HG03175 (cell line): ENCODE measurements at regions not wholly inside any gene's neighbourhood (a gene's known extent, or its start where the extent isn't known, plus 50 kb on each side); places are given as distances from the start of the nearest gene placed in this dataset.

Experiments
- ATAC-seq: cut with Tn5 transposase; IDR thresholded peaks from one replicate; pipeline ENCODE4 v1.9.1; 2021; ENCODE audit warnings: mild to moderate bottlenecking, moderate library complexity; ENCODE audit not compliant: unreplicated experiment

DNA sequence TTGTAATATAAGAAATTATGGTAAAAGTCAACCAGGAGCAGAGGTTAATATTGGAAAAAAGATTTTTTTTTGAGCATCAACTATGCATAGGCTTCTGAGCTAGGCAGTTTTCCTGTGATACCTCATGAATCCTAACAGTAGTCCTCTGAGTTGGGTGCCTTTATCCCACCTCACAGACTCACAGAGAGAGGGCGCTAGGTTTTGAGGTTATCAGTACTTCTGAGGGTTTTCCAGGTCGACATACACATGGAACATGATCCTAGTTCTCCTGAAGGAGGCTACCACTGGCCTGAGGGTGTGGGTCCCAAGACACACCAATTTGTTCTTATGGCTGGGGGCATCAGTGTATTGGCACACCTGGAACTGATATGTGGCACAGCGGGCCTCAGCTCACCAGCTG is 358.8 kb upstream of the JAG1 start:
- no peak for ATAC-seq

DNA sequence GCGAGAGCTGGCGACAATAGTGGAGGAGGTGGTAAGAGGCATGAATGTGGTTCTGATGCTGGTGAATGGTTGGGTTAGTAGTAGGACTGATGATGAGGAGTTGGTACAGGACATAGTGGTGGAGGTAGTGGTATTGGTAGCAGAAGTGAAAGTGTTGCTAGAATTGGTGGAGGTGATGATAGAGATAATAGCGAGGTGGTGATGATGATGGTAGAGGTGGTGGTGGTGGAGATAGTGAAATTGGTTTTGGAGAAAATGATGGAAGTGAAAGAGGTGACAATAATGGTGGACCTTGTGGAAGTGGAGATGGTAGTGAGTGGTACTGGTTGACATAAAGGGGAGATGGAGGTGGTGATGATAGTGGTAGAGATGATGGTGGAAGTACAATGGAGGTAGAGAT is 360.2 kb upstream of the JAG1 start:
- no peak for ATAC-seq

DNA sequence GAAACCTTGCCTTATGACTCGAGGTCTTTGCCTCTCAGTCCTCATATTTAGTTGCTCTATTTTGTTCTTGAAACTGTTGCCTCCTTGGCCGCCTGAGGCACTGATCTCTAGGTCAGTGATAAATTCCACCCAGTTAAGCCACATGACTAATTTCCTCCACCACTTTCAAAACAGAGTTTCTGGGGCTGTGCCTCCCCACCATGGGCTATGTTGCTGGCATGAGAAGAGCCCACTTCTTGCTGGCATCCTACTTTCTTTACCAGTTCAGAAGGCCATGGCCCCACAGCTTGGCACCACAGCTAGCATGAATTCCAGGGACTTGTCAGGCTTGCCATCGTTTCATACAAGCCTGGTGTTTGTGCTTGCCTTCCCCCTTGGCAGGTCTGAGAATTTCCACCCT is 361.4 kb upstream of the JAG1 start:
- ATAC-seq: no peak

DNA sequence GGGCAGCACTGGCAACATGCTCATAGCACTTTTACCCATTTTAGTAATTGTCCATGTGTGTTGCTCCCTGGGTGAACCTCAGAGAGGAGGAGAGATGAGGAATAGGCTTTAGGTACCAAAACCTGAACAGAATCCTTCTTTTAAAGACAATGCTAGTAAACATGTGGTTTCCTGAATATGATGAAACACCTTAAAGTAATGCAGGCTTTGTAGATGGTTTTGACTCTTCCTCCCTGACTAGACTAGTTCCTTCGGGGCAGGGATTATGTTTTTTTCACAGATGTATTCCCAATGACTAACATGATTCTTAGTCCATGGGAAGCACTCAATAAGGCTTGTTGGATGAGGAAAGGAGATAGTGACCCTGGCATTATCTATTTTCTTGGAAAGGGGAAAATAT is 367.6 kb upstream of the JAG1 start:
- no peak for ATAC-seq

DNA sequence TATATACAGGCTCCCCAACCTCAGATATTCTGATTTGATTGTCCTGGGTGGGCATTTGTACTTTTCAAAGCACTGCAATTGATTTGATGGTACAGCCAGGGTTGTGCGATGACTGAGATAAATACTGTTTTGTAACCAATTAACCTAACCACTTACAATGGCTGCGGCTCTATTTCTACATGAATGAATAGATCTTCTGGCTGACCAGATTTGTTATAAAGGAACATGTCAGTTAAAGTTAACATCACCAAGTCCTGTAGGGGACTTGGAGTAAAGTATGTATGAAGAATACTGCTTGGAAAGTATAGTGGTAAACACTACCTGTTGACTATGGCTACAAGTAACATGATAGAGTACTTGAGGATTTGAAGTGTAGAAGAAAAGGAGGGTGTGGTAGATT is 369.2 kb upstream of the JAG1 start:
- no peak for ATAC-seq

DNA sequence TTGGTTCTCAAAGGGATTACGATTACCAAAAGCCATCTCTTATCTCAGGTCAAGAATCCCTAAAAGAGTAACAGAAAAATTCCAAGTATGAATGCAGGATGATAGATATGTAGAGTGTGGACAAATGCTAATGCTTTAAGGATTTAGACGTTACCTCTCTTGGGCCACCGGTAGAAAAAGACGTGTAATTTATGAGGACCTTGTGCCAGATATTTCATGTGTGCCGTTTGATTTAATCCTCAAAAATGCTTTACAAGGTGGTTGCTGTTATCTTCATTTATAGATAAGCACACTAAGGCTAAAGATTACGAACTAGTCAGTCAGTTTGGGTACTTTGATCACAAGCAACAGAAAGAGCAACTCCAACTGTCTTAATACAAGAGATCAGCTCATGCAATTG is 370.8 kb upstream of the JAG1 start:
- ATAC-seq: no peak

DNA sequence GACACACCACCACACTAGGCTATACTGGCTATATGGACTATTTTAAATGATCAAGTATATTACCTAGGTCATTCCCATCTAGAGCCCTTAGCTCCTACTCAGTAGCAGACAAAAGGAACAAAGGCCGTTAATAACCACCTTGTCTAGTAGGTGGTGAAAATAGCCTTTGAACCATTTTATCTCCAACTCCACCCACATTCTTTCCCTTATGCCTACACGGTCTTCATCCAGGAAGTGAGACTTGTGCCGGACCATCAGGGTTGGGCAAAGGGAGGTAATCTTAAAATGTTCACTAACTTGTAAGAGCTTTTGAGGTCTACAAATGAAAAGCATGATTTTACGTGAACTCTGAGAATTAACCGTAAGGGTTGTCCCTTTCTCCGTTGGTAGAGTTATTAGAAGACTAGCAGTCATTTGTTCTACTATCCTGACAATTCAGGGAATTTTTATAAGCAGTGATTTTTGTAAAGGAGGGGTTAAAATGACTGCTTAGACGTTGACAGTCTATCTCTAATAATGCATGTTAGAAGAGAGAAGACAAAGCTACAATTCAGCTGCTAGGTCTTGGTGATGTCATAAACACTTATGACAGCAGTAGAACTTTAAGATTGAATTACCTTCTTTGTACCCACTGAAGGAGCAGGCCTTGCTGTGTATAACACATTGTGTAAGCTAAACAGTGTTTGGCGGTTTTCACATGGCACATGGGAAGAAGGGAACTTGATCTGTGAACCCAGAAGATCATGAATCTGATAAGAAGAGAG is 371.8 kb upstream of the JAG1 start:
- ATAC-seq: no peak

DNA sequence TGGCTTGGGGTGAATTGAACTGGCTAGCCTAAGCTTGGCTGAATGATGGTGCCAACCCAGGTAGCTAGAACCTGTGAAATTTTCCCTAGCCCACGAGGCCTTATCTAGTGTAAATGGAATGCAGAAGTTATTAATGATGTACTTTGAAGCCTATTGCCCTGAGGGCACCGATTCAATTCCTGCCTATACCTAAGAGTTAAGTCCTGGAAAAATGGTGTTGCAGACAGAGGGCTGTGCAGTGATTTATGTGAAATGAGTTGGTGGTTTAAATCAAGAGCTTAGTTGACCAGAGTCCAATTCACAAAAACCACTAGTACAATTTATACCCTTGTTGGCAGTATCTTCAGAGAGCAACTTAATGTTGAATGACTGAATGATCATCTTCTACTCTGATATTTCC is 373.8 kb upstream of the JAG1 start:
- ATAC-seq: no peak

DNA sequence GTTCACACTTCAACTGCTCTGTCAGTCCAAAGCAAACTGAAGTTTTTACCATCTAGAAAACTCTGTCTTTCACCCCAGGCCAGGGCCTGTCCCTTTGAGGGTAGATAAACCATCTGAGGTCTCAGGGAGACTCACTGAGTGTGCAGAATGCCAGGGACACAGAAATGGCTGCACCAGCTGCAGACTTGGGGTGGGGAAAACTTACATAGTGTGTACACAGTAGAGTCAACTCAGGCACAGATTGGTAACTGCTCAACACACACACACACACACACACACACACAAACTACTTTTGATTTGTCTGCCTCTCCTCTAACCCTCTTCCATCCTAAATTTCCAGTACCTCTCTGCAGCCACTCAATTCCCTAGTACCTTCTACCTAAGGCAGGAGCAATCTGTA is 374.9 kb upstream of the JAG1 start:
- ATAC-seq: no peak

DNA sequence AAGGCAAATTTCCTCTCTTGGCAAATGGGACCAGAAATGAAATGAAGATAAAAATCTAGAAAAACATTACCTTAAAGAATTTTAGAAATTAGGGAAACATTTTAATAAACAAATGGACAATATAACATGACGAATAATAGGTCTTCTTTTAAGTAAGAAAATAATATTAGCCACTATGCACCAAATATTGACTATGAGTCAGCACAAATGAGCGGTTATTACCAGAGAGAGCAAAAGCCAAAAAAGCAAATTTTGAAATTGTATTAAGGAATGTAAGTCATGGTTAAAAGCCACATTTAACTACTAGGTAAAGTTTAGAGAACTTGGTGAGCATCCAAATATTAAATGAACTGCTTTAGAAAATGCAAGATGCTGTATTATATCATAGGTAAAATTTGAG is 376.6 kb upstream of the JAG1 start:
- ATAC-seq: no peak

DNA sequence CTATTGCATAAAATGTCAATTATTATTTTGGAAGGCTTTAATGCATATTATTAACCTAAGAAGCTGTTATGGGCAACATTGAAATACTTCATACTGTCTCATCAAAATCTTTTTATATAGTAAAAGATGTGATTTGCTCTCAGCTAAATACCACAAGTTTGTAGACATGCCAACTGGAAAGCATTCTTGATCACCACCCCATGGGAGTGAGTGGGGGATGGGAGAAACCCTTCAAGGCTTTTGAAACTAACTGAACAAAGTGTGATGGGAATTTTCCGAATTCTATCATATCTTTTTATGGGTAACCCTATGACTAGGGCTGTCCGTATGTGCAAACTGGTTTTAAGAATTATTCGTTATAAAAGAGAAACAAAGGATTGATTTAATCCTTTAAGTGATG is 377.3 kb upstream of the JAG1 start:
- no peak for ATAC-seq

DNA sequence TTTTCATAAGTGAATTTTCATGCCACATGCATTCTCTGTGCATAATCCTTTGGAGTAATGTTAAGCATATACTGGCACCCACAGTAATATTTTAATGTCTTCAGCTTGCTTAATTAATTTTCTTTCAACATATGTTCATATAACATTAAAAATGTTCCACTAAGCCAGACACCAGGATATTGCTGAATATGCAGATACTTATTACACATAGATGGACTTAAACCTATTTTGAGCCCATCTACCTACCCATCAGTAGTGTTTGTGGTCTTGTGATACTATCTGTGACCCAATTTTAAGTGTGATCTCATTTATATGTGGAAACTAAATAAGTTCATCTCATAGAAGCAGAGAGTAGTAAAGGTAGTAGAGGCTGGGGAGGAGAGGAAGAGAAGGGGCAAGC is 379.5 kb upstream of the JAG1 start:
- no peak for ATAC-seq

DNA sequence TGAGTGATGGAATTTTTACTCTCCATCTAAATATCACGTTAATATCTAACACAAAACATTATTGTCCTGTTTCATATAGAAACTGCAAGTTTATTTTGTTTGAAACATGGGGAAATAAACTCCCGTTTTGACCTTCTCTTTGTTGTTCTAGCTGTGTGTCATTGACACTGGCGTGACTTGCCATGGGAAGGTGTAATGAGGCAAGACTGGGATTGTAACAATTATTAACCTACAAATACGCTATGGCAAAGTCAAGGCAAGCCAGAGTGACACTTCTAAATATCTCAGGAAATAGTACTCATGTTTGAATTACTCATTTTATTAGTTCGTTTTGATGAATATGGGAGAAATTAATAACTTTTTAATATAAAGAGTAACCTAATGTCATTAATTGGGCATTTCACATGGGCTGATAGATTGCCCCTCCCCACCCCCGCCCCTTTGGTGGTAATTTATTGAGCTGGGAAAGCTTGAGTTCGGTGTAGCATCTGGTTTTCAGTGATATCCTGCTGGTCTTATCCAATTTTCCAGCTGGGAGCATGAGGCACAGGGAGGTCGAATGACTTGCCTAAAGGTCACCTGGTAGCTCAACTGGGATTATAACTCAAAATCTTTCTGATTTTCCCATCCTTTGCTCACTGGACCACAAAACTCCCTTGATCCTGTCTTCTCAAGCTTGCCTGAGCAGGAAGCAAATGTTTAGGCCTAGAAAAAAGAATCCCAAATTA is 380.6 kb upstream of the JAG1 start:
- no peak for ATAC-seq

DNA sequence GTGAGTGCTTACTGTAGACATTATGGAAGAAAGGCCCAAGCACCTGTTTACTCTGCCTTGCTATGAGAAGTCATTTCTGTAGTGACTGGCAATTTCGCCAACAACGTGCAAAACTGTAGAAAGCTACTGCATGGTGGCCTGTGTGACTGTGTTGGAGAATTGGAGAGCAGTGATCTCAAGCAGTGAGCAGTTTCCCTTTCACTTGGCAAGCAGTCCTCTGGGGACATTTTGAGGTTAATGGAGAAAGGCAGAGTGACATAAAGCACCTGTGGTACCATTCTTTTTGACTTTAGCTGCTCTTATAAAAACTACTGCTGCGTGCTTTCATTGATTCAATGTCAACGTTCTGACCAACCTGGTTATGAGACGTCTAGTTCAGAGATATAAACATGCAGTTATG is 382.6 kb upstream of the JAG1 start:
- ATAC-seq: no peak

DNA sequence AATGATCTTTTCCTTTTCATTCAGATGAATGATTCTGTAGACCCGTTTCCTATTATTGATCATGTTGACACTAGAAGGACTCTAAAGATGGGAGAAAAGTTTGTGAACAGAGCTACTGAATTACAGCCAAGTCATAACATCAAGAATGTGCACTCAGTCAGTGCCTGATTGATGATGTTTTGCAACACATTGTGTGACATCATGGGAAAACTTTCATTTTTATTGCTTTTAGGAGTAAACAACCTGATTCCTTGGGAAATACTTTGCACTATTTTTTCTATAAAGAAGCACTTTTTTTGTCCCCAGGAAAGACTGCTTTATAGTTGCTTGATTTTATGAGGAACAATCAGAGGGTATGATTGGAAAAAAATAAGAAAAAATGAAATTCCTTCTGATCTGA is 383.8 kb upstream of the JAG1 start:
- ATAC-seq: no peak

DNA sequence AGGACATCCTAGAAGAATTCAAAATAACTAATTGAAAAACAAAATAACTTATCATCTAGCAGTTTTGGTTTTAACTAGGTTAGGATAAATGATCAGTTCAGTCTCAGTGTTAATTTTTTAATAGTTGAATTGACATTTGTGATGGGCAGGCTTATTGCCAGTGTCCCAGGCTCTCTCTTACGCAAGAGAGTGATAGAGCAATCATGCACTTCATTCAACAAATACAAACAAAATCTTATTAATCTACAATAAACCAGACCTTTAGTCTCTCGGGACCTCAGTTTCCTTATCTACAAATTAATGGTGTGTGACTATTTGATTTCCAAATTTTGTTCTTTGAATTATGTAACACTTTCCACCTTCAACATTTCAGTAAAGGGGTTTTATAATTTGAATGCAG is 385.9 kb upstream of the JAG1 start:
- ATAC-seq: no peak

DNA sequence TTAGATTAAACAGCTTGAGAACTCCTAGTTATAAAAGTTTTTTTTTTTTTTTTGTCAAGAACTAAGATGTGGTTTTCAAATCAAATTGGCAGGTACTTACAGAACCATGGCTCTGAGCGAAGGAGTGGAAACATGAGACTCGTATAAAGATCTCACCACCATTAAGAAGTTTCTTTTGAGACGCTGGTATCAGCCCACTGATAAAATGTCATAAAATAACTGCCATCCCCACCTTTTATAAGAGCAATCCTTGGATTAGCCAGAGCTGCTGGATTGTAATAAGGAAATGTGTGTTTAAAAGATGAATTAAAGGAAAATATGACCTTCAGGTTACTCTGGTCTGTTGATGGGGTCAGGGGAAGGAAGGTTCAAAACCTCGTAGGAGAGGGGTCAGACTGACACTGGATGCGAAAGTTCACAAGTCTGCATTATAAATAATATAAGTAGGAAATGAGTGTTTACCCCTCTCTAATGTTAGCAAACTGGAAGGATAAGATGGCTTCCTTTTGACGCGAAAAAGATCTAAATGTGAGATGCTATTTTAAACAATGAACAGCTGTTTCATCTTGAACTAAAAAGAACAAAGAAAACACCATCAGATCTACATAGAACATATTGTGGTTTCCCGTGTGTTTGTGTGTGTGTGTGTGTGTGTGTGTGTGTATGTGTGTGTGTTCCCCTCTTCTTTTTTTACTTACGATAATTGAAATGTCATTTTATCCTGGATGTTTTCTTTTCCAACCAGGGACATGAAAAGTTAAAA is 386.8 kb upstream of the JAG1 start:
- no peak for ATAC-seq

DNA sequence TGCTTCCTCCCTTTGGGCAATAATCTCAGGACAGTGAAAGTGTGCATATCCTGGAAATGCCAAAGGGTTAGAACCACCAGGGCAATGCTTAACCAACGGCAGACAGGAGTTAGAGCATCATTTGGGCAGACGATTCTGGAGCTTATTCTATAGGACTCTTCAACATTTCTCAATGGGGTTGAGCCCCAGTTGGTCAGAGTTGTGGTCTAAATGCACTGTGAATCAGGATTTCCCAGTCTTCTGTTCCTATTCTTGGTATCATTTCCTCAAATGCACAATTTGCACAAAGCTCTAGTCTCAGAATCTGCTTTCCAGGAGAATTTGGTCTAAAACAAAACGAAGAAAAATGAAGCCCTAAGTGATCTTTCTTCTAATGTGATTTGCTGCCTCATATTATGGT is 389.6 kb upstream of the JAG1 start:
- no peak for ATAC-seq

DNA sequence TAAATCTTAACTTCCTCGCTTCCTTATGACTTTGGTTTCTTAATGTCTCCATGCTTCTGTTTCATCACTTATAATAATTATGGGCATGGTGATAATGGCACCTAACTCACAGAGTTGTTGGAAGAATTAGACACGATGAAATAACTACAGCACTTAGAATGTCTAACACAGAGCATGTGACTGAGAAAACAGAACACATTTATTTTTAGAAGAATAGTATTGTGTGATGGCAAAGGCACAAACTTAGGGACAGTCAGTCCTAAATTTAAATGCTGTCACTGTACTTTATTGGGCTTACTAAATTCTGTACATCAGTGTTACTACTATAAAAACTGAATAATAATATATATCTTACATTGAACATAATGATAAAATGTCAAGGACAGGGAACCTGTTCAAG is 391.1 kb upstream of the JAG1 start:
- no peak for ATAC-seq

DNA sequence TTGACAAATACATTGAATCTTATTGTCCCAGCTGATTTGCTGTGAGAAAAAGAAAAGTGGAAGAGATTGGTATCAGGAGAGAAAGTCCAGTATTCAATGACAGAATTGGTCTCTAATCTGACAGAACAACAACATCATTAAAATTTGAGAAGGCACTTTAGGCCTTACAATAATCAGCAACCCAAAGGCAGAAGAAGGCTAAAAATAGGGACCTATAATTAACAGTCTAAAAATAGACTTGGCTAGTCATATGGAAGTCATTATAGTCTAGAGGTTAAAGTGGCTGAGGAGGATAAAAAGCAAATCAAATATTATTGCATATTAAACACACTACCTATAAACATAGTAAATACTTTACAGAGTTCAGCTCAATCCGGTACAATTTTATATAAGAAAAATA is 393.6 kb upstream of the JAG1 start:
- ATAC-seq: no peak

DNA sequence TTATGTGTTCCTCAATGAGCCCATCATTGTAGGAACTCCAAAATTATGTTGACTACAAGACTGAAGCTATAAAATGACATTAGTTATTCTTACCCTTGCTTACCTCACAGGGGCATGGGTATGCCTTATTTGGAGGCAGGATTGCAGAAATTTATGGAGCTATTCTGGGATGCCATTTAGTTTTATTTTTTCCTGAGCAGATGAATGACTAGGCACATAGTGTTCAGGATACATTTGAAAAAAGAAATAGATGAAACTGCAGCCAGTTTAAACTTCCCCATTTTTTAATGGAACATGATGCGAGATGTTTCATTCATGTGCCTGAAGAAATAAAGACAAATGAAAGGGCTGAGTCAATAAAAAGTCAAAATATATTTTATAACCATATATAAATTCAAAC is 399.2 kb upstream of the JAG1 start:
- no peak for ATAC-seq
